WTC11 (cell line): ENCODE measurements at regions not wholly inside any gene's neighbourhood (a gene's known extent, or its start where the extent isn't known, plus 50 kb on each side); places are given as distances from the start of the nearest gene placed in this dataset.

ENCODE experiments used
- ATAC-seq: fragments of 200-7000 bp; cut with Tn5 transposase; 2 replicates; pipeline ENCODE4 v1.10.0; 2021; ENCODE audit warnings: mild to moderate bottlenecking, moderate library complexity
- CTCF ChIA-PET: fragments of 300-600 bp; sonication (Branson Sonifier 250); formaldehyde crosslinking; loops from one replicate; lab custom pipeline; 2021; ENCODE audit warnings: antibody characterized with exemption; lab: Charles Lee
- POLR2A ChIA-PET: fragments of 350-600 bp; sonication (Branson Sonifier 250); formaldehyde crosslinking; loops from one replicate; lab custom pipeline; 2021; ENCODE audit warnings: antibody characterized with exemption; lab: Charles Lee
- DNase-seq: peaks from one replicate; pipeline ENCODE4 v3.0.0; 2021; ENCODE audit warnings: low spot score
- H3K27ac Mint-ChIP-seq: 2 replicates; pipeline ENCODE4 v1.8.0; 2021; ENCODE audit warnings: mixed read lengths
- H3K27me3 Mint-ChIP-seq: 2 replicates; pipeline ENCODE4 v1.8.0; 2021; ENCODE audit warnings: low read depth, mild to moderate bottlenecking, moderate library complexity, mixed read lengths
- H3K36me3 Mint-ChIP-seq: 2 replicates; pipeline ENCODE4 v1.8.0; 2021; ENCODE audit warnings: mixed read lengths
- H3K4me1 Mint-ChIP-seq: 2 replicates; pipeline ENCODE4 v1.8.0; 2022; ENCODE audit warnings: mixed read lengths
- H3K4me3 Mint-ChIP-seq: 2 replicates; pipeline ENCODE4 v1.8.0; 2021; ENCODE audit warnings: mild to moderate bottlenecking, moderate library complexity, mixed read lengths
- H3K9me3 Mint-ChIP-seq: 2 replicates; pipeline ENCODE4 v1.8.0; 2021; ENCODE audit warnings: mixed read lengths
- AFF4 ChIP-seq: sonication (generic); formaldehyde crosslinking; IDR thresholded peaks from 2 replicates; pipeline ENCODE4 v1.8.1; 2023; ENCODE audit warnings: mild to moderate bottlenecking, missing genetic modification reagents, borderline replicate concordance
- AR ChIP-seq: fragments of 250-450 bp; sonication (Bioruptor Pico); IDR thresholded peaks from 2 replicates; pipeline ENCODE4 v1.9.0; 2021; ENCODE audit warnings: mild to moderate bottlenecking
- CREB1 ChIP-seq: sonication (generic); formaldehyde crosslinking; IDR thresholded peaks from 2 replicates; pipeline ENCODE4 v1.8.0; 2023; ENCODE audit warnings: mild to moderate bottlenecking, missing genetic modification reagents
- ETV6 ChIP-seq: sonication (generic); formaldehyde crosslinking; IDR thresholded peaks from 2 replicates; pipeline ENCODE4 v1.8.1; 2022; ENCODE audit warnings: mild to moderate bottlenecking, missing genetic modification reagents
- FOXJ3 ChIP-seq: sonication (generic); formaldehyde crosslinking; IDR thresholded peaks from 2 replicates; pipeline ENCODE4 v1.9.0; 2021; ENCODE audit warnings: missing genetic modification reagents, mild to moderate bottlenecking, borderline replicate concordance
- GRHL2 ChIP-seq: fragments of 250-450 bp; sonication (Bioruptor Pico); IDR thresholded peaks from 2 replicates; pipeline ENCODE4 v1.8.0; 2022; ENCODE audit warnings: mild to moderate bottlenecking, moderate library complexity; ENCODE audit not compliant: insufficient replicate concordance, severe bottlenecking
- IRF2 ChIP-seq: sonication (generic); formaldehyde crosslinking; IDR thresholded peaks from 2 replicates; pipeline ENCODE4 v1.8.0; 2022; ENCODE audit warnings: low read depth, missing genetic modification reagents, borderline replicate concordance
- MAX ChIP-seq: sonication (generic); formaldehyde crosslinking; IDR thresholded peaks from 2 replicates; pipeline ENCODE4 v1.8.0; 2022; ENCODE audit warnings: mild to moderate bottlenecking, missing genetic modification reagents
- NR1H2 ChIP-seq: sonication (generic); formaldehyde crosslinking; IDR thresholded peaks from 2 replicates; pipeline ENCODE4 v1.9.0; 2021; ENCODE audit warnings: mild to moderate bottlenecking, moderate library complexity, missing genetic modification reagents
- NR2C2 ChIP-seq: sonication (generic); formaldehyde crosslinking; IDR thresholded peaks from 2 replicates; pipeline ENCODE4 v1.8.0; 2022; ENCODE audit warnings: mild to moderate bottlenecking, missing genetic modification reagents
- PRDM15 ChIP-seq: sonication (generic); formaldehyde crosslinking; IDR thresholded peaks from 2 replicates; pipeline ENCODE4 v1.8.0; 2022; ENCODE audit warnings: missing genetic modification reagents
- SMAD4 ChIP-seq: sonication (generic); formaldehyde crosslinking; IDR thresholded peaks from 2 replicates; pipeline ENCODE4 v1.8.0; 2022; ENCODE audit warnings: mild to moderate bottlenecking, missing genetic modification reagents
- TCF7 ChIP-seq: sonication (generic); formaldehyde crosslinking; IDR thresholded peaks from 2 replicates; pipeline ENCODE4 v1.8.0; 2022; ENCODE audit warnings: mild to moderate bottlenecking, low read depth, missing genetic modification reagents, moderate library complexity
- USF1 ChIP-seq: sonication (generic); formaldehyde crosslinking; IDR thresholded peaks from 2 replicates; pipeline ENCODE4 v1.8.0; 2022; ENCODE audit warnings: mild to moderate bottlenecking, missing genetic modification reagents
- ZNF138 ChIP-seq: sonication (generic); formaldehyde crosslinking; conservative IDR thresholded peaks from 2 replicates; pipeline ENCODE4 v1.8.1; 2022; ENCODE audit warnings: mild to moderate bottlenecking, moderate library complexity, missing genetic modification reagents
- ZNF219 ChIP-seq: sonication (generic); formaldehyde crosslinking; IDR thresholded peaks from 2 replicates; pipeline ENCODE4 v1.8.0; 2023; ENCODE audit warnings: missing genetic modification reagents, mild to moderate bottlenecking, borderline replicate concordance
- ZNF232 ChIP-seq: sonication (generic); formaldehyde crosslinking; IDR thresholded peaks from 2 replicates; pipeline ENCODE4 v1.8.0; 2022; ENCODE audit warnings: mild to moderate bottlenecking, missing genetic modification reagents

GRCh38 chrX:9337046-9337445 is 127.8 kb upstream of the TBL1X start (continued):
- no peak for TF ChIP-seq AR (CRISPR knock-in tag)

- Mint-ChIP-seq H3K36me3 (no peaks in the 10 kb centered on the region), H3K4me3 (no peak overlapping the region), H3K27me3 (no peaks in the 10 kb centered on the region), H3K4me1 (peaks cover 45% of the 10 kb centered on the region), H3K9me3 (no peaks in the 10 kb centered on the region), H3K27ac (no peak overlapping the region)
- CTCF ChIA-PET, result no interaction called here
- TF ChIP-seq NR1H2, result no peak
- TF ChIP-seq SMAD4 (CRISPR knock-in tag), result no peak
- no peak for TF ChIP-seq ZNF138 (CRISPR knock-in tag)
- TF ChIP-seq ETV6 (CRISPR knock-in tag), result no peak
- no peak for TF ChIP-seq TCF7 (CRISPR knock-in tag)
- no peak for TF ChIP-seq AFF4 (CRISPR knock-in tag)
- no peak for TF ChIP-seq CREB1 (CRISPR knock-in tag)
- TF ChIP-seq ZNF219 (CRISPR knock-in tag), result no peak
- TF ChIP-seq GRHL2 (CRISPR knock-in tag), result no peak
- TF ChIP-seq USF1, result no peak
- no peak for TF ChIP-seq IRF2 (CRISPR knock-in tag)
- no peak for TF ChIP-seq MAX (CRISPR knock-in tag)
- TF ChIP-seq ZNF232 (CRISPR knock-in tag), result no peak
- no peak for TF ChIP-seq PRDM15 (CRISPR knock-in tag)
- no peak for TF ChIP-seq AR (CRISPR knock-in tag)
- no peak for TF ChIP-seq FOXJ3 (CRISPR knock-in tag)
- TF ChIP-seq NR2C2, result no peak
- POLR2A ChIA-PET, result no interaction called here
- DNase-seq (no peak), ATAC-seq (no peak)
Observed at GRCh38 chrX:9338986-9339385, 125.9 kb upstream of the TBL1X start.
